DOHH2 (cell line): ENCODE measurements at regions not wholly inside any gene's neighbourhood (a gene's known extent, or its start where the extent isn't known, plus 50 kb on each side); places are given as distances from the start of the nearest gene placed in this dataset.

Source experiments
- EZH2phosphoT487 ChIP-seq: fragments of 200-600 bp; sonication (generic); IDR thresholded peaks from 2 replicates; pipeline ENCODE4 v1.6.1; 2017; ENCODE audit warnings: borderline replicate concordance, mild to moderate bottlenecking, antibody characterized with exemption, low read length, moderate library complexity, mixed read lengths
- TF ChIP-seq, protein P1 (sequence below): fragments of 200-600 bp; sonication (generic); IDR thresholded peaks from one replicate; pipeline ENCODE4 v1.5.1; 2014; ENCODE audit warnings: antibody characterized with exemption, mild to moderate bottlenecking, low read depth, low read length; ENCODE audit not compliant: poor library complexity, severe bottlenecking

GRCh38 chr1:221241592-221241991 is 362.3 kb downstream of the HLX start:
- TF ChIP-seq, protein P1, sequence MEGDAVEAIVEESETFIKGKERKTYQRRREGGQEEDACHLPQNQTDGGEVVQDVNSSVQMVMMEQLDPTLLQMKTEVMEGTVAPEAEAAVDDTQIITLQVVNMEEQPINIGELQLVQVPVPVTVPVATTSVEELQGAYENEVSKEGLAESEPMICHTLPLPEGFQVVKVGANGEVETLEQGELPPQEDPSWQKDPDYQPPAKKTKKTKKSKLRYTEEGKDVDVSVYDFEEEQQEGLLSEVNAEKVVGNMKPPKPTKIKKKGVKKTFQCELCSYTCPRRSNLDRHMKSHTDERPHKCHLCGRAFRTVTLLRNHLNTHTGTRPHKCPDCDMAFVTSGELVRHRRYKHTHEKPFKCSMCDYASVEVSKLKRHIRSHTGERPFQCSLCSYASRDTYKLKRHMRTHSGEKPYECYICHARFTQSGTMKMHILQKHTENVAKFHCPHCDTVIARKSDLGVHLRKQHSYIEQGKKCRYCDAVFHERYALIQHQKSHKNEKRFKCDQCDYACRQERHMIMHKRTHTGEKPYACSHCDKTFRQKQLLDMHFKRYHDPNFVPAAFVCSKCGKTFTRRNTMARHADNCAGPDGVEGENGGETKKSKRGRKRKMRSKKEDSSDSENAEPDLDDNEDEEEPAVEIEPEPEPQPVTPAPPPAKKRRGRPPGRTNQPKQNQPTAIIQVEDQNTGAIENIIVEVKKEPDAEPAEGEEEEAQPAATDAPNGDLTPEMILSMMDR, result no peak
- no peak for TF ChIP-seq EZH2phosphoT487
